GM23248 (cell line): ENCODE measurements at regions not wholly inside any gene's neighbourhood (a gene's known extent, or its start where the extent isn't known, plus 50 kb on each side); places are given as distances from the start of the nearest gene placed in this dataset.

Experiments
- EZH2 ChIP-seq: fragments of 200-600 bp; sonication (generic); IDR thresholded peaks from 2 replicates; pipeline ENCODE4 v1.6.1; 2018; ENCODE audit warnings: antibody characterized with exemption, mild to moderate bottlenecking; ENCODE audit not compliant: insufficient read depth, poor library complexity, severe bottlenecking
- EZH2phosphoT487 ChIP-seq: fragments of 200-600 bp; sonication (generic); IDR thresholded peaks from 2 replicates; pipeline ENCODE4 v1.6.1; 2018; ENCODE audit warnings: antibody characterized with exemption, moderate library complexity, mild to moderate bottlenecking, low read depth; ENCODE audit not compliant: insufficient read depth

GRCh38 chr20:56928007-56928406, 298.9 kb downstream of the TFAP2C start:
- no peak for TF ChIP-seq EZH2phosphoT487
- TF ChIP-seq EZH2: no peak
